RKO (cell line): ENCODE measurements at regions not wholly inside any gene's neighbourhood (a gene's known extent, or its start where the extent isn't known, plus 50 kb on each side); places are given as distances from the start of the nearest gene placed in this dataset.

ENCODE experiments used
- DNase-seq: peaks from one replicate; pipeline ENCODE4 v3.0.0-alpha.2; 2016; ENCODE audit warnings: low spot score

DNA sequence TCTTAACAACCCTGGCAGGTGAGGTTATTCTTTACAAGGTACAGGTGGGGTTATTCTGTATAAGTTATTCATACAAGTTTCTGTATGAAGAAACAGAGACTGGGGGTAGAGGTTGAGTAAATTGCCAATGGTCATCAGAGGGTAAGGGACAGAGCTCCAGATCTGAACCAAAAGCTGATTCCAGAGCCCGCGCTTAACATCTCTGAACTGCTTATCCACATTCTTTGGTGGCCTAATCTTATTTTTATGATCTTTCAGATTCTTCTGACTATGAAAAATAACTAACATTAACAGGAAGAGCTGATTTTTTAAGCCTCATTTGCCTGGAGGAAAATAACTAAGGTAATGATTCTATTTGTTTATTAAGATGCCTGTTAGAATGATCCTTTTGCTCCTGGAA, 63.9 kb upstream of the BARHL2 start:
- no peak for DNase-seq

DNA sequence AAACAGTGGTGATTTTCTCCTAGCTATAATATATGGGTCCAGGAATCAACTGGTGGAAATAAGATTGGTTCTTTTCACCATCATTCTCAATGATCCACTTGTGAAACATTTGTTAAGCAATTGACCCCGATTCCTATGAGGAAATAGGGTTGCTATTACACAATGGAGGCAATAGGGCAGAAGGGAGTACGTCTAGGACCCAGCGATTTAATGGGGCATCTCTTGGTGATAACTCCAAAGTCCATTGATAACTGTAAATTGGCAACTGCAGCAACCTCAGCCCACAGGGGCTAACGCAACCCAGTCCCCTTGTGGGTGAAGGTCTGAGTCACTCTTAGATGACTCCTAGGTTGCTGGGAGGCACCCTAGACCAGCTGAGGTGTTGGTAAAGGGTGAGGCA, 62.5 kb upstream of the BARHL2 start:
- DNase-seq, result no peak

DNA sequence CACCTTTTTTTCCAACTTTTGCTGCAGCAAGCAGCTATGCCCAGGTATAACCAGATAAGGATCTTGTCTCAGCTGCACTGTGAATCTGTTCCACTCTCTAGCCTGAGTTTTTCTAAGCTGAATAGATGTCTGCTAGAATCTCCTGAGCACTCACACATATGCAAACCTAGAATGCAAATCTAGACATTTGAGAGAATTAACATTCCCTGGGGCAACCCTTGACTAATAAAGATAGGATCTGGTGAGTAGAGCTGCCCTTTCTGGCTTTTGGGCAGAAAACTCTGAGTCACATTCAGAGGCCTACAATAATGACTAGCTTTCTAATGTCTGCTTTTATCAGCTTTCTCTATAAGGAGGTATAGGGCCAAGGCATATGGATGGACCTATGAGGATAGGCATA, 61.4 kb upstream of the BARHL2 start:
- no peak for DNase-seq

DNA sequence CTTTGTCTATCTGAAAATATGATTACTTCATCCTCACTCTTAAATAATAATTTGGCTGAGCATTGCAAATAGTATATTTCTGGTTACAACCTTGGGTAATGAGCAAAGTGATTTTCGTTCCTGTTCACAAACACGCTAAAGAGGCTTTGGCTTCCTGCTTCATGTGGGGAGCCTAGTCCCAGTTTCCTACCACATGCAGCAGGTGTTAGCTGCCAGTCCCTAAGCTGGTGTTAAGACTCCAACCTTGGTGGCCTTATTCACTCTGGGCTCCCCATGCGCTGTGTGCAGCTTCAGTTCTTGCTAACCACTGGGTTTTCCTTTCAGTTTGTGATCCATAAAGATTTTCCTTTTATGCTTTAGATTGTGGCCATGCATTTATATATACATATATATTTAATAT, 56.7 kb upstream of the BARHL2 start:
- no peak for DNase-seq

DNA sequence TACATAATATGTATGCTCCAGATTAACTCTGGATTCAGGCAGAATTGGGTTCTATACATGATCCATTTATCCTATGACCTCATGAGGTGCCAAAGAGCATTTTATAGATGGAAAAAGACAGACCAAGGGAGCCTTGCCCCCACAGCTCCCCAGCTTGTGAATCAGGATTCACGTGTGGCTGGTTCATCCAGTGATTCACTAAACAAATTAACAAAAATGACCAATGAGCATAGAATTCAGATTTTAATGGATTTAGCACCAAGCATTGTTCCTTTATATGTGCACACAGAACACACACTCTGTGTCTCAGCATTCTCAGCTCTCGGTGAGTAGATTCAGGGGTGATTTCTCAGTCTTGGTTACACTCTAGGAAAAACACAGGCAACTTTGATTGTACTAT, 51.7 kb upstream of the BARHL2 start:
- peak; percentile 34 for DNase-seq

DNA sequence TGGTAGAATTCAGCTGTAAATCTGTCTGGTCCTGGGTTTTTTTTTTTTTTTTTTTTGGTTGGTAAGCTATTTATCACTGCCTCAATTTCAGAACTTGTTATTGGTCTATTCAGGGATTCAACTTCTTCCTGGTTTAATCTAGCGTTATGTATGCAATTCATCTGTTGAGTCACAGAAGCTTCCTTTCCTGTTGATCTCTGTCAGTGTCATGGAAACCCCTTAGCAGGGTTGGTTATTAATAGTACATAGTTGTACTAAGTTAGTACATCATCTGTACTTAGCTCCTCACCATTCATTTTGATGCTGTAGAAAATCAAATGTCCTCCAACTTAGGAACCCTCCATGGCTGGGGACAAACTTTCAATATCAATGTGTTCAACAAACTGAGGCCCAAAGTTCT, 51.0 kb upstream of the BARHL2 start:
- peak; percentile 30 for DNase-seq
